Astrocyte of the spinal cord (primary cell): ENCODE measurements at regions not wholly inside any gene's neighbourhood (a gene's known extent, or its start where the extent isn't known, plus 50 kb on each side); places are given as distances from the start of the nearest gene placed in this dataset.

Source experiments
- DNase-seq: peaks from one replicate; pipeline ENCODE4 v3.0.0; 2011; ENCODE audit warnings: low read depth, low spot score
- H3K4me3 ChIP-seq: 2 replicates; pipeline ENCODE4 v1.5.1; 2011; ENCODE audit warnings: low read depth, mild to moderate bottlenecking, low read length, moderate library complexity
- CTCF ChIP-seq: IDR thresholded peaks from 2 replicates; pipeline ENCODE4 v1.5.1; 2012; ENCODE audit warnings: low read depth, mild to moderate bottlenecking, low read length, inconsistent platforms
- in situ Hi-C: cut with HindIII; loops from 2 replicates; pipeline ENCODE4 v1.10.0; 2017; ENCODE audit warnings: low sequenced_read_pairs

- no peak overlapping the region for H3K4me3 ChIP-seq
- no peak for TF ChIP-seq CTCF
- DNase-seq, result peak; percentile 98
- in situ Hi-C loops, result no loop called here
These were observed 178.8 kb downstream of the REEP3 start for GRCh38 chr10:63699785-63700613.

- no peak overlapping the region for H3K4me3 ChIP-seq
- no peak for DNase-seq
- in situ Hi-C loops, result no loop called here
- no peak for TF ChIP-seq CTCF
These were observed 179.5 kb downstream of the REEP3 start for GRCh38 chr10:63700631-63701156.

GRCh38 chr10:63702092-63702491 is 180.9 kb downstream of the REEP3 start:
- no peak overlapping the region for H3K4me3 ChIP-seq
- no peak for TF ChIP-seq CTCF
- in situ Hi-C loops, result no loop called here
- no peak for DNase-seq

GRCh38 chr10:63703113-63703670 is 182.0 kb downstream of the REEP3 start:
- in situ Hi-C loops, result no loop called here

GRCh38 chr10:63703740-63704345 is 182.6 kb downstream of the REEP3 start:
- H3K4me3 ChIP-seq, result no peak overlapping the region
- no peak for DNase-seq
- TF ChIP-seq CTCF, result no peak
- in situ Hi-C loops, result no loop called here

More at GRCh38 chr10:63703113-63703670, 182.0 kb downstream of the REEP3 start:
- TF ChIP-seq CTCF, result no peak
- DNase-seq, result peak; percentile 55
- H3K4me3 ChIP-seq, result no peak overlapping the region

GRCh38 chr10:63707254-63707910 is 186.2 kb downstream of the REEP3 start:
- peak; percentile 99 for DNase-seq
- no peak overlapping the region for H3K4me3 ChIP-seq
- no peak for TF ChIP-seq CTCF

More at GRCh38 chr10:63707254-63707910, 186.2 kb downstream of the REEP3 start:
- in situ Hi-C loops, result no loop called here
